DLD1 (cell line): ENCODE measurements at regions not wholly inside any gene's neighbourhood (a gene's known extent, or its start where the extent isn't known, plus 50 kb on each side); places are given as distances from the start of the nearest gene placed in this dataset.
"Not testable (repeated sequence)": the region's sequence is repeated elsewhere in the genome, so short reads cannot be mapped to it uniquely, and the experiment has no call there.

Experiments used
- in situ Hi-C: cut with HindIII; loops from 2 replicates; pipeline ENCODE4 v1.10.0; 2017; ENCODE audit warnings: low sequenced_read_pairs

DNA sequence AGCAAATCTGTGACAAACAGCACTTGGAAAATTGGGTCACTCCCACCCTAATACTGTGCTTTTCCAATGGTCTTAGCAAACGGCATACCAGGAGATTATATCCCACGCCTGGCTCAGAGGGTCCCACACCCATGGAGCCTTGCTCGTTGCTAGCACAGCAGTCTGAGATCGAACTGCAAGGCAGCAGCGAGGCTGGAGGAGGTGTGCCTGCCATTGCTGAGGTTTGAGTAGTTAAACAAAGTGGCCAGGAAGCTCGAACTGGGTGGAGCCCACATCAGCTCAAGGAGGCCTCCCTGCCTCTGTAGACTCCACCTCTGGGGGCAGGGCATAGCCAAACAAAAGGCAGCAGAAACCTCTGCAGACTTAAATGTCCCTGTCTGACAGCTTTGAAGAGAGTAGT, 440.5 kb upstream of the ACTBL2 start:
- in situ Hi-C loops, result not testable (repeated sequence)

DNA sequence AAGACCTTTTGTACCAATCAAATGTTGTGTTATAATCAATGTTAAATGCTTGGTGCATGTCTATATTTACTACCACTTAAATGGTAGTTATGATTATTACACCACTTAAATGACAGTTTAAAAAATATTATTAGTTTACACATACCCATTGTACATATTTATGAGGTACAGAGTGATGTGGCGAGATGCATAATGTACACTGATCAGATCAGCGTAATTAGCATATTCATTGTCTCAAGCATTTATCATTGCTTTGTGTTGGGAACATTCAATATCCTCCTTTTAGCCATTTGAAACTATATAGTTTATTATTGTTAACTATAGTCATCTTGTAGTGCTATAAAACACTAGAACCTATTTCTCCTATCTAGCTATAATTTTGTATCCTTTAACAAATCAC, 434.4 kb upstream of the ACTBL2 start:
- in situ Hi-C loops, result no loop called here

DNA sequence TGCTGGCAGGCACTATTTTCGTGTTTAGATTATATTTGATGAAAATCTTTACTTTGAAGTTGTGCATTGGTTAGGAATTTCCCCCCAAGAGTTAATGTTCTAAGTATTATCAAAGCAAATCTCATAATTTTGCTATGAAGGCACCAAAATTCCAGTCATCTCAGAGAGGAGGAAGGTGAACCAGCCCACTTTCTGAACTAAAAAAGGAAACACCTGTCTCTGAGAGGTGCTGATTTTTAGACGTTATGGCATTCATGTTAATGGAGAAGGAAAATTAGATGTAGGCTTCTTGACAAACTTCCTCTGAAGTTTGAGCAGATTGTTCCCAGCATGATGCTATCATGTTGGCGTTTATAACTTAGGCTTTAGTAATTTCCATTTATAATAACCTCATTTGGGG, 432.9 kb upstream of the ACTBL2 start:
- in situ Hi-C loops, result no loop called here

DNA sequence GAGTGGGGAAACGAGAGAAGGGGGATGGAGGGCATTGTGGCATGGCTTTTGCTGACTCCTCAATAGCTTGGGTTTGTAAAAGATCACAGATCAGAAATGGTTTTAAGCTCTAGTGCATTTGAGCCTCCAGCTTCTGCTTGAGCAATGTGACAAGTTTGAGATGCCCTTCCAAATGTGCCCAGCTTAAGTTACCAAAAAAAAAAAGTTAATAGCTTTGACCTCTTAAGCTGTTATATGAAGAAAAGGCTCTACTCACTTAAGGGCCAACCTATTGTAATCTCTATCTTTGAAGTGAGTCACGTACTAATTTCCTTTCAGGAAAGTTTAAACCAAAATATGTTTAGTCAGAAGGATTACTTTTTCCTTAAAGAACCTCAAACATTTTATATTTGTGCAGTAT, 428.8 kb upstream of the ACTBL2 start:
- in situ Hi-C loops, result no loop called here

DNA sequence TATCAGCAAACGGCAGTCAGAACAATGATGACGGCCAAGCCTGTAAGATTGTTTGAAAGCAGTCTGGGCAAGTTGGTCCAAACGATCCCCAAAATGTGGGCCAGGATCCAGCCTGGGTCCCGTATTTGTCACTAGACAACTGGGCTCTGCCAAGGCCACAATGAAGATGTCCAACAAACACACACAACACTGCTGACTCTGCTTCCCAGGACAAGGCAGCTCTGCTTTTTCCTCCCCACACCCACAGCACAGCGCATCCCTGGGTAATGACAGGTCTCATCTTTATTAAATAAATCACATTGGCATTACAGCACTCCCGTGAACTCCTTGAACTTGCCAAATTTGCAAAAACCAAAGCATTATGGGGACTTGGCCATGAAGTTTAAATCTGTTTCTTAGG, 424.1 kb upstream of the ACTBL2 start:
- in situ Hi-C loops, result no loop called here

DNA sequence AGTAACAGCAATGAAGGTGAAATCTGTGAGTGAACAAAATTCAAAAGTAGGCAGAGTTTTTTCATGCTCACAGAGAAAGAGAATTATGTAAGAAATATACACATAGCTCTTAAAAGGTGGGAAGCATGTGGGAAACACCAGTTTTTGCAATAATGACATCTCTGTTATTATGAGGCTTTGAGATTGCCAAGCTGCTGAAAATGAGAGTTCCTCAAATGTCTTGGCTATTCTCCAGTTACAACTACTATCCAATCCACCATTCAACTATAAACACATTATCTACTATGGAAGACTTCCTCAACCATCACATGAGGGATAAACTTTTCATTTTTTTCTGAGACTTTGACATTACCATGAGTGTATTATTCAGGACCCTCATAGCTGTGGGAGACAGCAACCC, 420.8 kb upstream of the ACTBL2 start:
- in situ Hi-C loops, result no loop called here

DNA sequence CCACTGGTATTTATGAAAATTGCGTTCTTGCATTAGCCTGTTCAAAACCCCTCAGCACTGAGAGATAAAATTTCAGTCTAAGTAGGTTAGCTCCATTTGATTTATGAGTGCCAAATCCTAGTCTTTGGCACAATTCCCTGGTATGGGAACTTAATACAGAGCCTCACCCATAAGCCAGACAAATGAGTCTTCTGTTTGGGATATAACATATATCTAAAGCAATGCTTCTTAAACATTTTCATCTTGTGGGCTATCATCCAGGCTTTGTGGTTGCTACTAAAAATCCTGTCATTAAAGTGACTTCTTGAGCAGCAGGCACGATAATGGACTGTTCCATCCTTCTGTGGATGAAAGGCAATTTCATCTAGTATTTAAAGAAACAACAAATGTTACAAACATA, 419.5 kb upstream of the ACTBL2 start:
- in situ Hi-C loops, result no loop called here

DNA sequence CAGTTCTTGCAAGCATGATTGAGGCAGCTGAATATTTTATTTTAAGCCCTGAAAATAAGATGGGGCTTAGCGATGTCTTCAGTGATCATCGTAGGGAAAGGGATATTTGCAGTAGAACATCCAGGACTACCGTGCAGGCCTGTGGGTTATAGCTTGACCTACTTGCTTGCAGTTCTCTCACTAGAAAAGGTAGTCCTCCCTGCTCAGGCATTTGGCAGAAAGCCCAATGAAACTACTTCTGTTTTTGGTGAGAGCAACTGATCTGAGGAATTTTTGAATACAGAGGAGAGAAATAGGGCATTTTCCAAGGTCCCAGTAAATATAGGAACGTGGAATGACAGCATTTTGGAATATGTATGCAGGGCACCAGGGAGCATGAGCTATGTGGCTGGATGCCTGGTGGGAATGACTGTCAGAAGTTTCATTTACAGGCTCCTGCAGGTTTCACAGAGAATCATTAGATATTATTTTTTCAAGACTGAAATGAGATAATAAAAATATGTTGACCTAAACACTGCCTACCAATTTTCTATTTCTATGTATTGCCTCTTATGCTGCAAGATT, 417.9 kb upstream of the ACTBL2 start:
- in situ Hi-C loops, result no loop called here

DNA sequence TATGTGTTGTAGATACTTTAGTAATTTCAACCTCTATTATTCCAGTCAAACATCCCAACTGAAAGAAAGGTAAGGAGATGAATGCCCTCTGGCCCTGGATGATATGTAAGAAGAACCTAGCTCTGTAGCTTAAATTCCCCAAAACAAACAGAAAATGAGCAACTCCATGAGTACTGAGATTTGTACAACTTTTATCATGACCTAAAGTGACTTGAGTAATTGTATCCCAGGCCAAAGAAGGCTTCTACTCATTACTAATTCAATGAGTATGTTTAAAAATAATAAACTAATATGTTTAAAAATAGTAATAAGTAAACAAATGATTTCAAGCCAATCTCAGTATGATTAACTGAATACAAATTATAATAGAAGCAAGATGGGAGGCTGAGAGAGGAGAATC, 414.0 kb upstream of the ACTBL2 start:
- in situ Hi-C loops, result no loop called here

DNA sequence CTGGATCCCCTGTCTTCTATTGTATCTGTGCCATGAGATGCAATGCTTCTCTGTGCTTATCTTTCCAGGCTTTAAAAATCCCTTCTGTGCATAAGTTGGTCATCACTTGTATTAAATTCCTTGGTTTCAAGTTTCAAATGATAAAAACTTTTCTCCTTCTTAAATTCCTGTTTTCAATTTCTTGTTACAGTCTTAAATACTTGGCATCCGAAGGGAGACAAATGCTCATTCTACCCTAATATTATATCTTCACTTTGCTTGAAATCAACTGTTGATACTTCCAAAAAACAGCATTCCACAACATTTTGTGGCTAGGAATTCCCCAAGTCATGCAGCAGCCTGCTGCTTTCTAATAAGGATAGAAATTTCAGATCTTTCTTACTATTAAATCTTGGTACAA, 413.2 kb upstream of the ACTBL2 start:
- in situ Hi-C loops, result no loop called here

DNA sequence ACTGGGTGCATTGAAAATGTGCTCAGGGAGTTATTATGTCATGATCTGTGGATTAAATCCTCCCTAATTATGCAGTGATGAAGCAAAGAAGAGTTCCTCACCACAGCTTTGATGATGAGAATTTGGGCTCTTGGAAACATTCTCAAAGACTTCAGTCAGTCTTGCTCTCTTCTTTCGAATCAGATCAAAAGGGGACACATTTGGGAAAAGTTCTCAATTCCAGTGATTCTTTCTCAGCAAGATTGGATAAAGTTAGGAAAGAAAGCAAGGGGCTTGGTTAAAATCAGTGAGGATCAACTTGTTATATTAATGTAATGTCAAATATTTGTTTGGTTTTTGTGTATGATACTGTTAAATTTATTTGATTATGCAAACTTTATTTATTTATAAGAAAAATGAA, 411.3 kb upstream of the ACTBL2 start:
- in situ Hi-C loops, result no loop called here

DNA sequence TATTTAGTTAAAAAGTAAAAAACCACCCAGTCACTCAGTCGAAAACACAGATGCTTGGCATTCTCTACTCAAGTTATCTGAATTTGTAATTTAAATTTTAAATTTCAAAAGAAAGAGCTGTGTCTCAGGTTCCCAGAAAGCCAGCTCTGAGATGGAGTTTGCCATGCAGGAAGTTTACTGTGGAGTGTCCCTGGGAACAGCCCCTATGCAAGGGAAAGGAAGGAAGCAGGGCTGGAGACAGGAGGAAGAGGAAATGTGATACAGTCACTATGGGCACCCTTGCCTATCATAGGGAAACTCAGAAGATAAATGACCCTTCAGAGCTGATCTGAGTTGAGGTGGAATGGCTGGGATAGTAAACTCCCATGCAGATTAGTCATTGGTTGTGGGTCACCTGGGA, 408.8 kb upstream of the ACTBL2 start:
- in situ Hi-C loops, result no loop called here

DNA sequence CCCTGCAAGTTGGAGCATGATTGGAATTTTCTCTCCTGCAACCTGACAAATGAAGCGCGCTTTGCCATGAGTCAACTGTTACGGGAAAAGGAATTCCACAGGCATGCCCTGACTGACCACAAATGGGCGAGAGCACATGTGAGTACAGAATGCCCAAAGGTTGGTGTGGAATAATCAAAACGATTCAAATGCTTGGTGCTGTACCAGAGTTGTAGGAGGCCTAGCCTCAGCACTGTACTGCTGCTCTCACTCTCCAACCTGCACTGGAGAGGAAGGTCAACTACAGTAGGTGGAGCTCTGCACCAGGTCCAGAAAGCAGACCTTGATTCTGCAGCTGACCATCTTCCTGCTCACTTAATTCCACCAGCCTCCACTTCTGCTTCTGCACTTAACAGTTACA, 406.9 kb upstream of the ACTBL2 start:
- in situ Hi-C loops, result no loop called here

DNA sequence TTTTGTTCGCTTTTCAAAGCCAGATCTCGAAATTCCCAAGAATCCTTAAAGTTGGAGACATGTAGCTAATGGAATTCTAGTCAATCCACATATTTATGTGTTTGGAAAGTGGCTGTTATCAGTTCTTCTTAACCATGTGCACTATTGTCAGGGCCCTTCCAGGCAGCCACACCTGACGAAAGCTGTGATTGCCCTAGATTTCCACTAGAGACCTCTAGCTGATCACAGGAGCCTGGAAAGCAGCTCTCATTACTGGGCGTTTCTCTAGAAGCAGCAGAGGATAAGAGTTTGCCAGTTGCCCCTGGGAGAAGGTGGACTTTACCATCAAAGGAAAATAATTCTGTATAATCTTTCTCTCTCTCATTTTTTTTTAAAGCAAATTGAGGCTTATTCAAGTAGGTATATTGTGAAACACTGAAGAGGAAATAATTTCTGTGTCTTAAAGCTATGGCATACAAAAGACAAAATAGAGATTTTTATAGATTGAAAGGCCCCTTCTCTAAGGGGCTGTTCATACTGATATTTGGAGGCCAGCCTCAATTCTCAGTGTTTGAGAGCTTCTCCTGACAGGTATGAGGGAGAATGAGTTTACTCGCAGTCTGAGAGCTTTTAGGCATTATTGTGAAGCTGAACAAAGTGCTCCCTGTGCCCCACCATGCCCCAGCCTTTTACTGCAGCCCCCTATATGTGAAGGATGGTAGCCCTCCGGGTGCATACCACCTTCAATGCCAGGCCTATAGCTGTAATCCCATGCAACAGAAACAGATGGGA, 405.4 kb upstream of the ACTBL2 start:
- in situ Hi-C loops, result no loop called here

DNA sequence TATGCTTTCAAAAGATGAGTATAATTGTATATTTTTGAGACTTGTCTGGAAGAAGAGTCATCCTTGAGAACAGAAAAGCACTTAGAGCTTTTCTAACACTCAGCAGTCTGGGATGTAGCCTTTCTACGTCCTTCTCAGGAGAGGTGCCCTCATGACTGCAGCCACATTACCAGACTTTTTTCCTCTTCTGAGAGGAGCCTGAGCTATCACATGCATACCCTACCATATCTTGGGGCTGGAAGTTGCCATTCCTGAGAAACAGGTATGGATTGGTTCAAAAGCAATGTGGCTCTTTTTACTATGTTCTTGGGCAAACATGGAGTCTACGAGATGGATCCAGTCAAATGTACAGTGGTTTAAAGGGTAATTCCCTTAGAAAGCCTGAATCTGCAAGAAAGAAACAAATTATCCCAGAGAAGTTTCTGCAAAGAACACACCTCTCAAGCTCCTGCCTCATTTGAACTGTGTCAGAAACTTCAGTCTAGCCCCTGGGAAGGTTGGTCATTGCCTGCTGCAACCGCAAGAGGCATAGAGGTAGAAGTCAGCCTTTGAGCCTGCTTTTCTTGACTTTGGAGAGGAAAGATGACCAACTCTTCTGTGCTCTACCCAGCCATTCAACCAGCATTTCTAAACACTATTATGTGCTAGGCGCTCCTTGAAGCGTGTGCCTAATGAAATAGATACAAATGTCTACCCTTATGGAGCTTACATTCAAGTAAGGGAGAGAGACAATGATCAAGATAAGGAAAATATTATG, 401.9 kb upstream of the ACTBL2 start:
- in situ Hi-C loops, result no loop called here

DNA sequence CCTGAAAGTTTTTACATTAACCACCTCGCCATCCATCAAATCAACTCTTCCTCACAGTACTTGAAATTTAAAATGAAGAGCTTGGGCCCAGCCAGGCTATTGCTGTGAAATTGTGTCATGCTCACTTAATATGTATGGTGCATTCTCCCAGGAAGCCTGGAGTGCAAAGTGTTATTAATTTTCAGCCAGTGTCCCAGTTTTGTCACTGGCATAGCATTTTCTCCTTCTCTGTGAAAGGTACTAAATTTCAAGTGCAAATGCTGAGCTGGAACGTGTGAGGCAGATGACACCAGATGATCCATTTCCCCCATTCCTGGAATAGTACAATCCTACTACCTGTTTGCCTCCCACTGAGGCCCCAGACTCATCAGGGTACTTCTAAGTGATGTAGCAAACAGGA, 397.6 kb upstream of the ACTBL2 start:
- in situ Hi-C loops, result no loop called here

DNA sequence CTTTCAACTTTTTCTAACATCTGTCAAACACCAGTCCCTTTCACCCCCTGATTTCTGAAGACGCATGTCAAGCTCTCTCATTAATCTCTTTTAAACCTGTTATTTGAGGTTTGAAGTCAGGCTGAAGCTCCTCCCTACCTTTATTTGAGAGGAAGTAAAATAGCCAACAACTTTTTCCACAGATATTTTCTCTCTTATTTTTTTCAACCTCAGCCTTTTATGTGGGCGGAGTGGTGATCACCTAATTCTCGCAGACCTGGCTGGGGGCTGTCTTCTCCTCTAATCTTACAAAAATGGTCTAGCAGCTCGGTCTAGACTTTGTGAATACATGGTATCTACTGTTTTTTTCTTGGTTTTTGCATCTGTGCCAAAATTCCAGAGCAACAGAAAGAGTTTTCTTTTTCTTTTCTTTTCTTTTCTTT, 395.7 kb upstream of the ACTBL2 start:
- in situ Hi-C loops, result no loop called here

DNA sequence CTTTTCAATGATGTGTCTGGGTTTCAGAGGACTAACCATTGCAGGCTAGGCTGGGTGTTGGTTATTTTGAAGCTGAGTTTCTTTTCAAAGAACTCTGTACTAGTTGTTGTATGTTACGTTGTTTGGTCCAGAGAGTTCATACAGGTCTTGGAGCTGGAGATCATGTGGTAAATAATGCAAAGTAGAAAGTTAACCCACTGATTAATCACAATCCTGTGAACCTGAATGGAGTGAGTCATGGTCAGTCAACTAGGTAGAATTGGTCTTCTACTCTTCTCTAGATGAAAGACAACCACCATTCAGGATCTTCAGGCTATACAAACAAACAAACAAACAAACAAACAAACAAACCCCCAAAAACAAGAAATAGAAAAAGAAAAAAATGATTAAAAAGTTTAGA, 388.9 kb upstream of the ACTBL2 start:
- in situ Hi-C loops, result no loop called here

DNA sequence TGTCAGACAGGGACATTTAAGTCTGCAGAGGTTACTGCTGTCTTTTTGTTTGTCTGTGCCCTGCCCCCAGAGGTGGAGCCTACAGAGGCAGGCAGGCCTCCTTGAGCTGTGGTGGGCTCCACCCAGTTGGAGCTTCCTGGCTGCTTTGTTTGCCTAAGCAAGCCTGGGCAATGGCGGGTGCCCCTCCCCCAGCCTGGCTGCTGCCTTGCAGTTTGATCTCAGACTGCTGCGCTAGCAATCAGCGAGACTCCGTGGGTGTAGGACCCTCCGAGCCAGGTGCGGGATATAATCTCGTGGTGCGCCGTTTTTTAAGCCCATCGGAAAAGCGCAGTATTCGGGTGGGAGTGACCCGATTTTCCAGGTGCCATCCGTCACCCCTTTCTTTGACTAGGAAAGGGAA, 387.7 kb upstream of the ACTBL2 start:
- in situ Hi-C loops, result not testable (repeated sequence)

DNA sequence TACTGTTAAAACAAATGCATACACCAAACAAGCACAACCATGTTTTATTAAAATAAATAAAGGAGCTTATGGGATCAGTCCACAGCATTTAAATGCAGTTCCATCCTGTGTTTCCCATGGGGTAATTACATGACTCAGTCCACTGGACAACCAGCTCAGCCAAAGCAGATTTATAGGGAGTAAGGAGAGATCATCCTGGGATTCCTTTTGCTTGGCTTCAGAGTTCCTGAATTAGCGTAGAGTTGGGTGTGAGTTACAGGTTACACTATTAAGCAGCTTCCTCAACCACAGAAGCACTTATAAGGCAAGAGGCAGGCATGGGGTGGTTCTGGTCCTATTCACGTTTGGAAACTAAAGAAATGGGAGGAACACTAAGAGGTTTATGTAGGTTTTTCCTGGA, 381.1 kb upstream of the ACTBL2 start:
- in situ Hi-C loops, result no loop called here

DNA sequence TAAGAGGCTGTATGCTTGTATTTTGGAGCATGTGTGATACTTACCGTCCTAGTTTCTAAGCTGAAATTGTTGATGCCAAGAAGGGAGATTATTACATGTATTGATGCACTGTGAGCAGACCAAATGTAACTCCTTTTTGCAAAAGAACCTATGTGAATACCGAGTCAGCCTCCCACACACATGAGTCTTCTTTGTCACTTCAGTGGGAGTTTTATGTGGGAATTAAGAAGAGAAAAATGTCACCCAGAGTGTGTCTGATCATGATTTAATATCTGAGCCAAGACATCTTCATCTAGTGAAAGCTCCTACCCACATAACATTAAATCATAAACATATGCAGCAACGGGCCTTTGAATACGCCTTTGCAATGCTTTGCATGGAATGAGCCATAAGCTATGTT, 380.3 kb upstream of the ACTBL2 start:
- in situ Hi-C loops, result no loop called here

DNA sequence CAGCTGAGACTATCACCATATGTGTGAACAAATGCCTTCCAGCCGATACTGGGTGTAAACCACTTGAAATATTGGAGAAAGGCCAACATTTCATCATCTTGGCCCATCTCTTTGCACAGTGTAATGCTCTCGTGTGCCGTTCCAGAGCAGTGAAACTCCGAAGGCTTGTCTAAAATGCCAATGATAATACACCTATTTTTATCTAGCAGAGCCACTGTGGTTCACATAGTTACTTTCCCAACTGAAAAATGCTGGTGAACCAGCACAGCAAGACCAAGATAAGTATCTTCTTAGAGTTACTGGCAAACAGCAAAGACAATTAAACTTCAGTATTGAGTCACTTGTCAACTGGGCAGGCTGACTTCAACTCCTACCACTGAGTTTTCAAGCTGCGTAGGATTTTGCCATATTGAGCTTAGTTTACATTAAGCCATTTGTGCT, 379.9 kb upstream of the ACTBL2 start:
- in situ Hi-C loops, result no loop called here
